HEK293T (cell line): ENCODE measurements at regions not wholly inside any gene's neighbourhood (a gene's known extent, or its start where the extent isn't known, plus 50 kb on each side); places are given as distances from the start of the nearest gene placed in this dataset.

Experiments
- CTCF ChIA-PET: fragments of 350-600 bp; formaldehyde crosslinking; extraction: SDS; loops from one replicate; lab custom pipeline; 2021; ENCODE audit warnings: antibody characterized with exemption, inconsistent platforms; lab: Yijun Ruan, JAX
- POLR2A ChIA-PET: fragments of 350-600 bp; formaldehyde crosslinking; extraction: SDS; loops from one replicate; lab custom pipeline; 2020; ENCODE audit warnings: antibody characterized with exemption, inconsistent platforms; lab: Yijun Ruan, JAX
- DNase-seq: peaks from one replicate; pipeline ENCODE4 v3.0.0; 2012; ENCODE audit warnings: mixed read lengths; ENCODE audit errors: extremely low spot score
- ARNT ChIP-seq: fragments of 450-650 bp; IDR thresholded peaks from 2 replicates; pipeline ENCODE4 v1.6.1; 2017; ENCODE audit warnings: mild to moderate bottlenecking
- BHLHE40 ChIP-seq: fragments of 450-650 bp; IDR thresholded peaks from 2 replicates; pipeline ENCODE4 v1.6.1; 2016; ENCODE audit warnings: mild to moderate bottlenecking, moderate library complexity, borderline replicate concordance
- CTBP1 ChIP-seq: fragments of 450-650 bp; IDR thresholded peaks from 2 replicates; pipeline ENCODE4 v1.6.1; 2016; ENCODE audit warnings: borderline replicate concordance
- ELF4 ChIP-seq: fragments of 450-650 bp; IDR thresholded peaks from 2 replicates; pipeline ENCODE4 v1.6.1; 2017; ENCODE audit warnings: antibody characterized with exemption
- FOXA1 ChIP-seq: fragments of 450-650 bp; IDR thresholded peaks from 2 replicates; pipeline ENCODE4 v1.6.1; 2016; ENCODE audit warnings: mild to moderate bottlenecking
- FOXK2 ChIP-seq: fragments of 450-650 bp; IDR thresholded peaks from 2 replicates; pipeline ENCODE4 v1.6.1; 2016; ENCODE audit warnings: mild to moderate bottlenecking
- FOXM1 ChIP-seq: fragments of 450-650 bp; IDR thresholded peaks from 2 replicates; pipeline ENCODE4 v1.6.1; 2017; ENCODE audit warnings: mild to moderate bottlenecking, borderline replicate concordance
- HDGF ChIP-seq: fragments of 450-650 bp; IDR thresholded peaks from 2 replicates; pipeline ENCODE4 v1.6.1; 2017; ENCODE audit warnings: antibody characterized with exemption, borderline replicate concordance
- L3MBTL2 ChIP-seq: fragments of 450-650 bp; conservative IDR thresholded peaks from 2 replicates; pipeline ENCODE4 v1.6.1; 2016; ENCODE audit warnings: mild to moderate bottlenecking
- LEF1 ChIP-seq: fragments of 450-650 bp; IDR thresholded peaks from 2 replicates; pipeline ENCODE4 v1.6.1; 2017; ENCODE audit warnings: mild to moderate bottlenecking, borderline replicate concordance
- NFRKB ChIP-seq: fragments of 450-650 bp; IDR thresholded peaks from 2 replicates; pipeline ENCODE4 v1.6.1; 2016; ENCODE audit warnings: mild to moderate bottlenecking, moderate library complexity
- SP1 ChIP-seq: fragments of 450-650 bp; IDR thresholded peaks from 2 replicates; pipeline ENCODE4 v1.6.1; 2017
- SUZ12 ChIP-seq: fragments of 450-650 bp; IDR thresholded peaks from 2 replicates; pipeline ENCODE4 v1.6.1; 2016; ENCODE audit warnings: mild to moderate bottlenecking
- TARDBP ChIP-seq: fragments of 450-650 bp; IDR thresholded peaks from 2 replicates; pipeline ENCODE4 v1.6.1; 2016
- ZNF384 ChIP-seq: fragments of 450-650 bp; IDR thresholded peaks from 2 replicates; pipeline ENCODE4 v1.6.1; 2016
- TF ChIP-seq, protein P1 (sequence below): fragments of 450-650 bp; IDR thresholded peaks from 2 replicates; pipeline ENCODE4 v1.6.1; 2016

DNA sequence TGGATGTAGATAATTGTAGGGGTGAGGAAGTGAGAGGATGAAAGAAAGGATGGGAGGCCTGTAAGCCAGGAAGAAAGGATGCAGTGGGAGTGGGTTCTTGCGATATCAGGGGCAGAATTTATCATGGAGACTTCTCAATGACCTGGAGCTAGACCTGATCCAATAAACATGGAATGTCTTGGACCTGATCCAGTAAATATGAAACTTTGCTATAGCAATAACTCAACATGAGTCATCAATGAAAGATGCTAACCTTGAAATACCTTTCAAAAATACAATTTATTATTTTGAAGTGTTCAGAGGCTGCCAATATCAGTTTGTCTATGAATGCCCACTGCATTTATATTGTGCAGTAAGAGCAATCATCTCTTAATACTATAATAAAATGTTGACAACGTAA, 279.5 kb downstream of the POU4F1 start:
- TF ChIP-seq CTBP1 (no peak), NFRKB (no peak), SP1 (no peak), SUZ12 (no peak), FOXA1 (no peak), HDGF (no peak)
- POLR2A ChIA-PET, result no interaction called here
- CTCF ChIA-PET, result no interaction called here
- no peak for DNase-seq

DNA sequence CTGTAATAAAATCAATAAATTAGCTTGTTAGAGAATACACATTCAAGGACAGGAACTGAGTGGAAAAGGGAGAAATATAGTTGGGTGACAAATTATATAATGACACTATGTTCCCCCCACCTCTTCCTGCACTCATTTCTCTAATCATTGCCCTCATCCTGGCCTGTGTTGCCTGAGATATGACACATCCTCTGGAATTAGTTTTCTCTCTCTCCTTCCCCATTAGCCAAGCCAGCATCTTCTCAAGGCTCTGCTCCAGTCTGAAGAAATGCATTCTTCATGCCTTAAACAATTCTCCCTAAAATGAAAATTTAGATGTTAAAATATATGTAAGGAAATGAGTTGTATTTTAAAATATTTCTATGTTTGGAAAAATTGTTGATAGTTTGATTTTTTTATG, 280.3 kb downstream of the POU4F1 start:
- no peak for DNase-seq
- no peak for TF ChIP-seq SUZ12
- CTCF ChIA-PET, result no interaction called here
- POLR2A ChIA-PET, result no interaction called here

DNA sequence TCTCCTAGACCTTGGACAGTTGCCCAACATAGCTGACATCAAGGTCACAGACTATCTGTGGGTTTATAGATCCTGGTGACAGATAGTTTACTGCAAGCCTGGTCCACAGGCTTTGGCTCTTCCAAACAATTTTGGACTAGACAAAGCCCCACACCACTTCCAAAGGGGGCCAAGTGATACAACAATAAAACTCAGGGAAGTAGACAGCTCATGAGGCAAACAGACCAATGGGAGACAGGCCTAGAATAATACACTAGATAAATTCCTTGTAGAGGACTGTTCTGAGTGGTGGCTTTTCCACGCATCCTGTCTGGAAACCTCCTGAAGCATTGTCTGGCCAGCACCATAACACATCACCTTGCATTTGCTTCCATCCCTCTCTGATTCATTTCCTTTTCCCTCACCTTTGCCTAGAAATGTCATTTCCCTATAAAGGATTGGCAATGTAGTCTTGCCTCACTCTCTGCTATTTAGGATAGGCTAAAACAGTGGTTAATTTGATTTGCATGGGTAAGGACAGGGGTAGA, 284.2 kb downstream of the POU4F1 start:
- CTCF ChIA-PET, result interaction anchor here (0.8 kb wide), 1 partner anchor 78 kb away, joined by 3 read pairs; no protein-coding TSS in a partner anchor
- POLR2A ChIA-PET, result interaction anchor here (0.5 kb wide), 1 partner anchor 28 kb away, joined by 3 read pairs; no protein-coding TSS in a partner anchor
- TF ChIP-seq NFRKB (no peak), TARDBP (no peak), LEF1 (no peak), FOXM1 (no peak), CTBP1 (no peak), HDGF (no peak), FOXA1 (no peak), SP1 (no peak), BHLHE40 (no peak), ZNF384 (no peak), L3MBTL2 (no peak), ELF4 (no peak), SUZ12 (no peak), FOXK2 (no peak), ARNT (no peak)
- TF ChIP-seq, protein P1, sequence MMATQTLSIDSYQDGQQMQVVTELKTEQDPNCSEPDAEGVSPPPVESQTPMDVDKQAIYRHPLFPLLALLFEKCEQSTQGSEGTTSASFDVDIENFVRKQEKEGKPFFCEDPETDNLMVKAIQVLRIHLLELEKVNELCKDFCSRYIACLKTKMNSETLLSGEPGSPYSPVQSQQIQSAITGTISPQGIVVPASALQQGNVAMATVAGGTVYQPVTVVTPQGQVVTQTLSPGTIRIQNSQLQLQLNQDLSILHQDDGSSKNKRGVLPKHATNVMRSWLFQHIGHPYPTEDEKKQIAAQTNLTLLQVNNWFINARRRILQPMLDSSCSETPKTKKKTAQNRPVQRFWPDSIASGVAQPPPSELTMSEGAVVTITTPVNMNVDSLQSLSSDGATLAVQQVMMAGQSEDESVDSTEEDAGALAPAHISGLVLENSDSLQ, result no peak
- DNase-seq, result no peak

DNA sequence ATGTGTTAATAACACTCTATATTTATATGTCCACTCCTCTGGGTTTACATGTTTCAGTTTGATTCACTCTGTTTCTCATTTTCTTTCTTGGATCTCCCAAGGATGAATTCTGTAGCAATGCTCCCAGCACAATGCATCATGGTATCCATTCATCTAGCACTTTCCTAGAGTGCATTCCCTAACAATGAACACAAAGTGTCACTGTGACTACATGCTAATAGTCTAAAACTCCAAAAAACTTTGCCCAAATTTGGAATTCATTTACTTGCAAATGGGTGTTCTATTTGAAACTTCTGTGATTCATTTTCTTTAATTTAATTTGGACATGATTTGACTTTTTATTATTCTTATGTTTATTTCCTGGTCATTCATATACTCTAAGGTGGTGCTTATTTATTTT, 286.3 kb downstream of the POU4F1 start:
- TF ChIP-seq FOXA1, result no peak
- TF ChIP-seq LEF1, result no peak
- no peak for TF ChIP-seq FOXM1
- no peak for TF ChIP-seq ARNT
- no peak for TF ChIP-seq L3MBTL2
- 0 out of 2 replicates have a peak, but pooled peaks have one; percentile 11 for TF ChIP-seq ZNF384
- TF ChIP-seq, protein P1, result no peak
- TF ChIP-seq SUZ12, result no peak
- ChIA-PET CTCF (no interaction called here), POLR2A (no interaction called here)
- peak; percentile 55 for DNase-seq

DNA sequence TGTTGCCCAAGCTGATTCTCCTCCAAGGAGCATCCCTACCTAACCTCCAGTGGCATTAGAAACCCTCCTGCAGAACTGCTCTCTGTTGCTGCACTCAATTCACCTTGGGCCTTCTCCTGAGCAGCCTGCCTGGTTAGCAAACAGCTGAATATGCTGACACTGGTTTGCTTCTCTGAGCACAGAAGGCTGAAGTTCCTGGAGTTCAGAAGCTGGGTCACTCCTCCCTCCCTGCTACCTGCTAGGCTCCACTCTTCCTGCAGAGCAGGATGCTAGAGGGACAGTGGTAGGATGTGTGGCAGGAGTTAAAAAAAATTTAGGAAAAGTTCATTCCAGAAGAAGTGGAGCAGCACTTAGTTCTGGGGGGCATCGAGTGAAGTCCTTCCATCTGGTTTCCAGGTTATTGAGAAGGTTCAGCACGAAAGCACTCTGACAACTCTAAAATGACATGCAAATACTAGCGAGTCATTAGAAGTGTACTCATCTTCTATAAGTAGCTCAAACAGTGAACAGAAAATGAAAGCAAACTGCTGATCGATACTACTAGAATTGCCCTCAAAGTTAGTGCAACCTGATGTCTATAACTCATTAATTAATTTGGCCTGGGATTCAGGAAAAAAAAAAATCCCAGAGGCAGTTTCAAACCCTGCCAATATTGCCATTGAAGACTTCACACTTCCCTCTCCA, 293.7 kb downstream of the POU4F1 start:
- no peak for TF ChIP-seq FOXM1
- no peak for TF ChIP-seq SP1
- TF ChIP-seq L3MBTL2, result no peak
- no peak for TF ChIP-seq HDGF
- TF ChIP-seq TARDBP, result no peak
- TF ChIP-seq, protein P1, result no peak
- TF ChIP-seq ELF4, result no peak
- no peak for TF ChIP-seq BHLHE40
- no peak for TF ChIP-seq LEF1
- no peak for TF ChIP-seq ARNT
- TF ChIP-seq FOXA1, result no peak
- TF ChIP-seq CTBP1, result no peak
- TF ChIP-seq ZNF384, result no peak
- no peak for DNase-seq
- ChIA-PET CTCF (interaction anchor here (0.6 to 1.0 kb wide), 2 partner anchors 16 to 666 kb away, joined by 3 to 4 read pairs; no protein-coding TSS in a partner anchor), POLR2A (no interaction called here)

DNA sequence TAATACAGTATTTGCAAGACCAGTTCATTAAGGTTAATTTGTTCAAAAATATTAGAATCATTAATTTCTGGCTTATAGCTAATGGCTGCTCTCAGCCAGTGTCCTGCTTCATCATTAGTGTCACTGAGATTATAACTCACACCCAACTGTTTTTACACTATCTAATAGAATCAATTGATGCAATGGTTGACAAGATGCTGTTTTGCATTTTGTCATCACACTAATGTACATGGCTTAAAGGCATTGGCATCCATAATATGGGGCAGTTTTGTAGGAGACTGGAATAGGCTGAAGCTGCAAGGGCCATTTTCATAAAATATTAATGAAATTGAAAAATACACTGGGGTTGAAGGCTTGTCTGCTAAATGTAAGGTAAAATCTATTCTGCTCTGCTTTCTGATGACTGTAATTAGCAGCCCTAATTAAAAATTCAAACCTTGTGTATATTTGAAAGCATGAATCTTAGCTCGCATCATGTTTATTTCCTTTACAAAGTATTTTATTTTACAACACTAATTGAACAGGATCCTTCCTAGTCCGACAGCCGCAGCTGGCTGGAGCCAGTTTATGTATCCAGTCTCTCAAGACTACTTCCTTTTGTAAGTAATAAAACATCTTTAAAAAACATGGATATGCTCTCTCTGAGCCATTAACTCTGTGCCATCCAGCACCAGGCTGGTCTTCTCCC, 296.7 kb downstream of the POU4F1 start:
- ChIA-PET CTCF (no interaction called here), POLR2A (no interaction called here)

More for the DNA sequence above, 296.7 kb downstream of the POU4F1 start:
- TF ChIP-seq ZNF384 (no peak), ARNT (no peak), BHLHE40 (no peak), HDGF (no peak), CTBP1 (no peak), TARDBP (no peak), FOXA1 (no peak), FOXM1 (no peak), FOXK2 (no peak), ELF4 (no peak), SUZ12 (no peak)
- TF ChIP-seq, protein P1, result no peak
- no peak for DNase-seq
